RWPE1 (cell line): ENCODE measurements at regions not wholly inside any gene's neighbourhood (a gene's known extent, or its start where the extent isn't known, plus 50 kb on each side); places are given as distances from the start of the nearest gene placed in this dataset.

Experiments
- CTCF ChIA-PET: fragments of 350-600 bp; sonication (Branson Sonifier 250); formaldehyde crosslinking; extraction: SDS; loops from one replicate; lab custom pipeline; 2021; lab: Yijun Ruan, JAX
- POLR2A ChIA-PET: fragments of 400-600 bp; formaldehyde crosslinking; extraction: SDS; loops from one replicate; lab custom pipeline; 2020; ENCODE audit warnings: antibody characterized with exemption; ENCODE audit not compliant: low non-redundant PET; lab: Yijun Ruan, JAX
- DNase-seq: peaks from one replicate; pipeline ENCODE4 v3.0.0; 2012; ENCODE audit warnings: low spot score
- H3K27ac ChIP-seq: fragments of 450-650 bp; 2 replicates; pipeline ENCODE4 v1.5.1; 2017
- TF ChIP-seq, protein P1 (sequence below): fragments of 450-650 bp; conservative IDR thresholded peaks from 2 replicates; pipeline ENCODE4 v1.5.1; 2017; ENCODE audit warnings: low read depth, mild to moderate bottlenecking

DNA sequence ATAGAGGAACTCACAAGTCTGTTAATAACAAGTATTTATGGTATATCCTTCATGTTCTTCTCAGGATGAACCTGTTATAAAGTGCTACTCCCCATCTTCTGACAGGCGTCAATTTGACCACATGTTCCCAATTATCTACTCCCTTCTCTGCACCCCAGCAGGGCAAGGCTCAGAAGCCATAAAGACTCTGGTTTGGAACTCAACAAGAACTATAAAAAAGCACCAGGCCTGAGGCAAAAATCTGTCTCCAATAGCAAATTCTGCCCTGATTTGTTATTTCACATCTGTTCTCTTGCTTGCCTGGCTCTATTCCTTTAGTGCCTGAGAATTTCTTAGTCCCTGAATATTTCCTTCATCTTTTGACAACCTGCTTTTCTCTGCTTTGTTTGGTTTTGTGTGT is 618.2 kb upstream of the KIRREL3 start:
- TF ChIP-seq, protein P1, sequence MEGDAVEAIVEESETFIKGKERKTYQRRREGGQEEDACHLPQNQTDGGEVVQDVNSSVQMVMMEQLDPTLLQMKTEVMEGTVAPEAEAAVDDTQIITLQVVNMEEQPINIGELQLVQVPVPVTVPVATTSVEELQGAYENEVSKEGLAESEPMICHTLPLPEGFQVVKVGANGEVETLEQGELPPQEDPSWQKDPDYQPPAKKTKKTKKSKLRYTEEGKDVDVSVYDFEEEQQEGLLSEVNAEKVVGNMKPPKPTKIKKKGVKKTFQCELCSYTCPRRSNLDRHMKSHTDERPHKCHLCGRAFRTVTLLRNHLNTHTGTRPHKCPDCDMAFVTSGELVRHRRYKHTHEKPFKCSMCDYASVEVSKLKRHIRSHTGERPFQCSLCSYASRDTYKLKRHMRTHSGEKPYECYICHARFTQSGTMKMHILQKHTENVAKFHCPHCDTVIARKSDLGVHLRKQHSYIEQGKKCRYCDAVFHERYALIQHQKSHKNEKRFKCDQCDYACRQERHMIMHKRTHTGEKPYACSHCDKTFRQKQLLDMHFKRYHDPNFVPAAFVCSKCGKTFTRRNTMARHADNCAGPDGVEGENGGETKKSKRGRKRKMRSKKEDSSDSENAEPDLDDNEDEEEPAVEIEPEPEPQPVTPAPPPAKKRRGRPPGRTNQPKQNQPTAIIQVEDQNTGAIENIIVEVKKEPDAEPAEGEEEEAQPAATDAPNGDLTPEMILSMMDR: no peak
- no peak for DNase-seq
- H3K27ac ChIP-seq: no peak overlapping the region
- ChIA-PET CTCF (interaction anchor here (0.7 kb wide), 1 partner anchor 1709 kb away, joined by 3 read pairs; no protein-coding TSS in a partner anchor), POLR2A (no interaction called here)

DNA sequence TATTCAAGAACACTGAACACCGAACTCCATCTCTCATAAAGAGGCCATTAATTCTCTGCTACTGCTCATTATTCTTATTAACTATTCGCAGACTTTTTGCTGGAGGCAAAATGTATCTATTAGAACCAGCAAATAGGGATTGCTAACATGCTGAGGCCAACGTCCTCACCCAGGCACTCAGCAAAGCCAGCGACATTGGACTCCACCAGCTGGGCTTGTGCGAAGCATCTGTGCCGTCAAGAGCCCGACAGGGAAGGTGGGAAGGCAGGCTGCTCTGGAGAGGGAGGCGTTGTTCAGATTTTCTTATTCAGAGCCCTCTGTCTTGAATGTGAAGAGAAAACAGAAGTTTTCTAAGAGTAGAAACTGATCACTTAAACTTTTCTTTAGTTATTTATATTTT is 615.6 kb upstream of the KIRREL3 start:
- no peak overlapping the region for H3K27ac ChIP-seq
- DNase-seq: no peak
- ChIA-PET CTCF (no interaction called here), POLR2A (no interaction called here)
- TF ChIP-seq, protein P1: no peak

DNA sequence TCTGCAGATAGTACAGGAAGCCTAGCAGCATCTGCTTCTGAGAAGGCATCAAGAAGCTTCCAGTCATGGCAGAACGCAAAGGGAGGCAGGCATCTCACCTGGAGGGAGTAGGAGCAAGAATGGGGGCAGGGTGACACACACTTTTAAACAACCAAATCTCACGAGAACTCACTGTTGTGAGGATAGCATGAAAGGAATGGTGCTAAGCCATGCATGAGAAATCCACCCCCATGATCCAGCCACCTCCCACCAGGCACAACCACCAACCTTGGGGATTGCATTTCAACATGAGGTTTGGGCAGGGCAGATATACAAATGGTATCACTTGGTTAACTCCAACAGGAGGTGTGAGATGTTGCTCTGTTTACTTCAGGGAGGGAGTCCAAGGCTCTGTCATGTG is 612.0 kb upstream of the KIRREL3 start:
- no peak for DNase-seq
- ChIA-PET POLR2A (no interaction called here), CTCF (no interaction called here)
- no peak overlapping the region for H3K27ac ChIP-seq
- TF ChIP-seq, protein P1: no peak

DNA sequence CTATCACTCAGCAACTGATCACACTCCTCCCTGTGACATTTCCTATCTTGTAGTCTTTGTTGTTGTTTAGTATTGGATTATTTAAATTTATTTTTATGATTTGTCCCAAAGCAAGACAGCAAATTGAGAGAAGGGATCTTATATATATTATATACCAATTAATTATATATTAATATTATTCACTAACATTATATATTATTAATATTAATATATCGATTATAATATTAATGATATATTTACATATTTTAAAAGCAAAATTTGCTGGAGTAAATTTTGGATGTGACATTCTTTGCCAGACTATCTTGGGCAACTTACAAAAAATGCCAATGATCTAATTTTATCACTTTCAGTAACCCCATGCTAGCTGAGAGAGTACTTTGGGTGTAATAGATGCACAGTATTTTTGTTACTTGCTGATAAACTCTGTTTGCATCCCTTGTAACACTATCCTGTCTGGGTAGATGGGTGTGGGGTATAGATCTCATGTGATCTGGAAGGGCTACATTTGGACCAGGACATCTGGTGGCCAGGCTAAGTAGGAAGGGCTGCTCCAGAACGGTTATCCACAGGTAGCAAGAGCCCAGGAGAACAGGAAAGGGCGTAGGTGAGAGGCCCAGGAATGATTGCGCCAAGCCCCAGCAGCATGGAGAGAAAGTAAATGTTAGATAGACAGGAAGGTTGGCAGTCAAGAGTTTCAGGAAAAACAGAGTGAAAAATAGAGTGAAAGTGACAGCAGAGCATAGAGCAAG is 608.6 kb upstream of the KIRREL3 start:
- no peak for DNase-seq
- POLR2A ChIA-PET: no interaction called here
- no peak overlapping the region for H3K27ac ChIP-seq
- TF ChIP-seq, protein P1: no peak
- CTCF ChIA-PET: no interaction called here

DNA sequence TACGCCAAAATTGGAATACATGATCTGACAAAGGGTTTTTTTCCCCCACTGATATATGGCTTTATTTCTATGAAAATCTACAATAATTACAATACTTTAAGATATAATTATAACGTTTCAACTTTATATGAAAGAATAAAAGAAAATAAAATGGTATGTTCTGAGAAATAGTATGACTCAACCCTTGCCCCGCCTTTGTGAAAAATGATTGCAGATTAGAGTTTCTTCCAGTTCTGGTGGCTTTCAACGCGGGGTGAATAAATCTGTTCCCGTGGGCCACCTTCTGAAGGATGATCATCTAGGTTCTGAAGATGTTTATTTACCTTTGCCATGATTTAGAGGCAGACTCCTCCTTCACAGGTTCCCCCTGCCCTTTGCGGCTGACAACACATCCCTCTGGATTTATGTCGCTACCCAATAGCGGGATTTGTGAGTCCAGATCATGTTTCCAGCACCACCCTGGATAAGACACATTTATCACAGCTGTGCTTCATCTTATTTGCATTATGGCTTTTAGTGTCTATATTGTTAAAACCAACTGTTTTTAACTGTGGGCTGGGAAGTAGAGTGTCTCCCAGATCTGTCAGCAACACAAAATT is 607.0 kb upstream of the KIRREL3 start:
- H3K27ac ChIP-seq: no peak overlapping the region
- TF ChIP-seq, protein P1: no peak
- POLR2A ChIA-PET: no interaction called here
- no peak for DNase-seq
- CTCF ChIA-PET: no interaction called here

DNA sequence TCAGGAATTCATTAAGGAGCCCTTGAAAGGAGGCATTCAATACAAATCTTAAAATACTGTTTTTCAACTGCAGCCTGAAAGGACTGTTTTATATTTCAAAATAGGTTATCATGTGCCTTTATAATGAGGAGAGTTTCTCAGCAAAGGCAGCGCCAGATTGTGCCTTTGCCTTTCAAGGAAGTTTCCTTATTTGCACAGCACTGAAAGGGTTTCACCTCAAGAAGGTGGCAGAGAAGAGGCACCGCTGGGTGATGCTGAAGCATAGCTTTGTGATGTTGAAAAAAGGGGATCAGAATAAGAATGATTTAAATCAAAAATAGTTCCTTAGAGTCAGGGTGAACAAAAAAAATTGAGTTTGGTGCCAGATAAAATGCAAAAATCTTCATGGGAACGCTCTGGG is 601.0 kb upstream of the KIRREL3 start:
- TF ChIP-seq, protein P1: no peak
- H3K27ac ChIP-seq: no peak overlapping the region
- CTCF ChIA-PET: interaction anchor here (0.6 kb wide), 2 partner anchors 12 to 421 kb away, joined by 3 read pairs; no protein-coding TSS in a partner anchor
- DNase-seq: no peak
- POLR2A ChIA-PET: no interaction called here
